H9 (cell line): ENCODE measurements at regions not wholly inside any gene's neighbourhood (a gene's known extent, or its start where the extent isn't known, plus 50 kb on each side); places are given as distances from the start of the nearest gene placed in this dataset.

Experiments used
- DNase-seq: peaks from one replicate; pipeline ENCODE4 v3.0.0-alpha.2; 2017
- H2AFZ ChIP-seq: one replicate; pipeline ENCODE4 v1.6.1; 2013; ENCODE audit warnings: mild to moderate bottlenecking, low read length, control low read depth, moderate library complexity
- H2AK5ac ChIP-seq: 2 replicates; pipeline ENCODE4 v1.6.1; 2013; ENCODE audit warnings: low read length, control low read depth, mixed read lengths; ENCODE audit not compliant: insufficient read length
- H2BK120ac ChIP-seq: one replicate; pipeline ENCODE4 v1.6.1; 2013; ENCODE audit warnings: low read depth, mild to moderate bottlenecking, low read length, control low read depth, inconsistent platforms; ENCODE audit not compliant: poor library complexity, severe bottlenecking
- H2BK12ac ChIP-seq: 2 replicates; pipeline ENCODE4 v1.6.1; 2013; ENCODE audit warnings: low read length, control low read depth, mixed read lengths, low read depth; ENCODE audit not compliant: insufficient read length
- H2BK15ac ChIP-seq: 2 replicates; pipeline ENCODE4 v1.6.1; 2013; ENCODE audit warnings: low read depth, low read length, control low read depth
- H2BK20ac ChIP-seq: one replicate; pipeline ENCODE4 v1.6.1; 2013; ENCODE audit warnings: low read depth, mild to moderate bottlenecking, low read length, control low read depth, inconsistent platforms; ENCODE audit not compliant: poor library complexity, severe bottlenecking
- H2BK5ac ChIP-seq: 2 replicates; pipeline ENCODE4 v1.6.1; 2013; ENCODE audit warnings: low read length, control low read depth, mixed read lengths; ENCODE audit not compliant: insufficient read length
- H3K14ac ChIP-seq: 2 replicates; pipeline ENCODE4 v1.6.1; 2013; ENCODE audit warnings: low read length, control low read depth; ENCODE audit not compliant: insufficient read depth
- H3K18ac ChIP-seq: 2 replicates; pipeline ENCODE4 v1.6.1; 2013; ENCODE audit warnings: low read depth, mild to moderate bottlenecking, mixed read lengths, low read length, control low read depth; ENCODE audit not compliant: insufficient read length
- H3K23ac ChIP-seq: 2 replicates; pipeline ENCODE4 v1.6.1; 2013; ENCODE audit warnings: low read length, control low read depth, mixed read lengths, low read depth; ENCODE audit not compliant: insufficient read length
- H3K23me2 ChIP-seq: 2 replicates; pipeline ENCODE4 v1.6.1; 2013; ENCODE audit warnings: low read depth, mild to moderate bottlenecking, mixed read lengths, low read length, control low read depth; ENCODE audit not compliant: insufficient read length, poor library complexity, severe bottlenecking
- H3K27ac ChIP-seq: 2 replicates; pipeline ENCODE4 v1.5.1; 2013; ENCODE audit warnings: low read length, control low read depth, mixed read lengths, low read depth; ENCODE audit not compliant: insufficient read length
- H3K27me3 ChIP-seq: 2 replicates; pipeline ENCODE4 v1.6.1; 2013; ENCODE audit warnings: low read length, control low read depth, inconsistent platforms; ENCODE audit not compliant: insufficient read depth
- H3K4ac ChIP-seq: 2 replicates; pipeline ENCODE4 v1.6.1; 2013; ENCODE audit warnings: low read depth, mild to moderate bottlenecking, control low read depth, inconsistent platforms, low read length, moderate library complexity
- H3K4me1 ChIP-seq: 2 replicates; pipeline ENCODE4 v1.6.1; 2013; ENCODE audit warnings: low read length, control low read depth, inconsistent platforms; ENCODE audit not compliant: insufficient read depth
- H3K4me2 ChIP-seq: 2 replicates; pipeline ENCODE4 v1.6.1; 2013; ENCODE audit warnings: low read length, control low read depth, mixed read lengths; ENCODE audit not compliant: insufficient read length, insufficient read depth
- H3K56ac ChIP-seq: 2 replicates; pipeline ENCODE4 v1.6.1; 2013; ENCODE audit warnings: low read depth, mild to moderate bottlenecking, mixed read lengths, low read length, control low read depth; ENCODE audit not compliant: insufficient read length
- H3K79me1 ChIP-seq: 2 replicates; pipeline ENCODE4 v1.6.1; 2013; ENCODE audit warnings: low read depth, mild to moderate bottlenecking, moderate library complexity, low read length, control low read depth, inconsistent platforms; ENCODE audit not compliant: insufficient read depth, poor library complexity, severe bottlenecking
- H3K79me2 ChIP-seq: 2 replicates; pipeline ENCODE4 v1.6.1; 2013; ENCODE audit warnings: low read length, control low read depth, inconsistent platforms; ENCODE audit not compliant: insufficient read depth
- H3K9ac ChIP-seq: 2 replicates; pipeline ENCODE4 v1.6.1; 2013; ENCODE audit warnings: low read length, control low read depth, mixed read lengths; ENCODE audit not compliant: insufficient read length; ENCODE audit errors: extremely low read depth
- H3K9me3 ChIP-seq: one replicate; pipeline ENCODE4 v1.6.1; 2013; ENCODE audit warnings: low read depth, low read length, inconsistent platforms; ENCODE audit not compliant: control insufficient read depth
- H3T11ph ChIP-seq: one replicate; pipeline ENCODE4 v1.6.1; 2013; ENCODE audit warnings: mild to moderate bottlenecking, low read length, control low read depth, inconsistent platforms
- H4K20me1 ChIP-seq: one replicate; pipeline ENCODE4 v1.6.1; 2013; ENCODE audit not compliant: control insufficient read depth, insufficient read length, insufficient read depth
- H4K5ac ChIP-seq: 2 replicates; pipeline ENCODE4 v1.6.1; 2013; ENCODE audit warnings: low read depth, mild to moderate bottlenecking, mixed read lengths, low read length, control low read depth; ENCODE audit not compliant: insufficient read length
- H4K8ac ChIP-seq: replicated peaks from 2 replicates; pipeline ENCODE4 v1.6.1; 2013; ENCODE audit warnings: low read length, control low read depth, mixed read lengths, low read depth; ENCODE audit not compliant: insufficient read length
- H4K91ac ChIP-seq: 2 replicates; pipeline ENCODE4 v1.6.1; 2013; ENCODE audit warnings: low read depth, mild to moderate bottlenecking, moderate library complexity, mixed read lengths, low read length, control low read depth; ENCODE audit not compliant: insufficient read length
- H3K27ac Mint-ChIP-seq, 3 experiments: 2 replicates in 2 of 3; 3 replicates in 1 of 3; pipeline ENCODE4 v1.8.0; 2020 to 2021; ENCODE audit warnings: mixed read lengths in 3 of 3, mild to moderate bottlenecking in 1 of 3, moderate library complexity in 1 of 3
- H3K27me3 Mint-ChIP-seq: 2 replicates; pipeline ENCODE4 v1.8.0; 2021; ENCODE audit warnings: low read depth, mild to moderate bottlenecking, moderate library complexity, mixed read lengths
- H3K36me3 Mint-ChIP-seq, 3 experiments: 2 replicates in 2 of 3; 3 replicates in 1 of 3; pipeline ENCODE4 v1.8.0; 2020 to 2021; ENCODE audit warnings: low read depth in 3 of 3, mixed read lengths in 3 of 3; ENCODE audit not compliant: insufficient read depth in 1 of 3
- H3K4me1 Mint-ChIP-seq, 2 experiments: 2 replicates each; pipeline ENCODE4 v1.8.0; 2020; ENCODE audit warnings: mixed read lengths in 2 of 2
- H3K4me3 Mint-ChIP-seq, 2 experiments: 2 replicates in 1 of 2; 3 replicates in 1 of 2; pipeline ENCODE4 v1.8.0; 2020 to 2021; ENCODE audit warnings: mild to moderate bottlenecking in 2 of 2, mixed read lengths in 2 of 2, moderate library complexity in 1 of 2
- H3K9me3 Mint-ChIP-seq, 2 experiments: 2 replicates in 1 of 2; 3 replicates in 1 of 2; pipeline ENCODE4 v1.8.0; 2020; ENCODE audit warnings: mild to moderate bottlenecking in 2 of 2, mixed read lengths in 2 of 2, moderate library complexity in 1 of 2
- CTCF ChIP-seq: fragments of 200-600 bp; sonication (generic); conservative IDR thresholded peaks from 3 replicates; pipeline ENCODE4 v1.8.0; 2021; ENCODE audit warnings: antibody characterized with exemption, mild to moderate bottlenecking
- WGBS: extraction: QIAGEN DNeasy Blood & Tissue Kit; methylation state at CpG from one replicate; pipeline ENCODE4 v1.1.7; 2013; ENCODE audit warnings: missing lambda C conversion rate, low lambda C conversion rate, mixed read lengths; ENCODE audit not compliant: insufficient read length; ENCODE audit errors: extremely low coverage; 5-methylcytosine and 5-hydroxymethylcytosine counted together

GRCh38 chr1:117747605-117748004 is 141.8 kb downstream of the TENT5C start:
- peaks cover 9 to 21% of the 10 kb centered on the region in 2 experiments for H3K9me3 Mint-ChIP-seq
- H3K27ac Mint-ChIP-seq: no peak overlapping the region

More at GRCh38 chr1:117747605-117748004, 141.8 kb downstream of the TENT5C start:
- Histone ChIP-seq H3K9me3 (no peaks in the 10 kb centered on the region), H2BK12ac (no peak overlapping the region), H3K14ac (no peak overlapping the region), H3T11ph (no peak overlapping the region), H4K20me1 (no peaks in the 10 kb centered on the region), H3K79me1 (no peaks in the 10 kb centered on the region), H3K4me1 (no peaks in the 10 kb centered on the region), H4K91ac (no peak overlapping the region), H2BK120ac (no peak overlapping the region), H3K23me2 (no peaks in the 10 kb centered on the region), H3K9ac (no peak overlapping the region), H3K27ac (no peak overlapping the region), H3K4ac (no peak overlapping the region), H3K56ac (no peak overlapping the region), H4K8ac (no peak overlapping the region), H2BK20ac (no peak overlapping the region), H2AK5ac (no peak overlapping the region), H3K27me3 (no peaks in the 10 kb centered on the region), H3K18ac (no peak overlapping the region), H2BK5ac (no peak overlapping the region), H4K5ac (no peak overlapping the region), H2BK15ac (no peak overlapping the region), H3K23ac (no peak overlapping the region), H3K79me2 (no peaks in the 10 kb centered on the region), H2AFZ (no peak overlapping the region), H3K4me2 (no peak overlapping the region)
- Mint-ChIP-seq H3K27me3 (peaks cover 3% of the 10 kb centered on the region; the same call in 1 of the 2 replicates), H3K4me1 (peaks cover 2 to 4% of the 10 kb centered on the region in 2 experiments; a peak in 2 of 4 replicates), H3K36me3 (peaks cover 0 to 20% (median 2%) of the 10 kb centered on the region in 3 experiments; a peak in 3 of 7 replicates), H3K4me3 (no peak overlapping the region)
- WGBS: no CpG with 5 or more reads among the region's 2 CpGs
- no peak for TF ChIP-seq CTCF
- no peak for DNase-seq
